LNCaP clone FGC (cell line): ENCODE measurements at regions not wholly inside any gene's neighbourhood (a gene's known extent, or its start where the extent isn't known, plus 50 kb on each side); places are given as distances from the start of the nearest gene placed in this dataset.

ENCODE experiments used
- DNase-seq: peaks from one replicate; pipeline ENCODE4 v3.0.0-alpha.2; 2011; ENCODE audit warnings: low read depth
- H3K4me3 ChIP-seq: 2 replicates; pipeline ENCODE4 v1.5.1; 2011; ENCODE audit warnings: mild to moderate bottlenecking, low read depth, low read length, control low read depth
- TF ChIP-seq, protein P1 (sequence below): IDR thresholded peaks from 2 replicates; pipeline ENCODE4 v1.5.1; 2012; ENCODE audit warnings: mild to moderate bottlenecking; ENCODE audit not compliant: control insufficient read depth, insufficient read depth; ENCODE audit errors: extremely low read depth

DNA sequence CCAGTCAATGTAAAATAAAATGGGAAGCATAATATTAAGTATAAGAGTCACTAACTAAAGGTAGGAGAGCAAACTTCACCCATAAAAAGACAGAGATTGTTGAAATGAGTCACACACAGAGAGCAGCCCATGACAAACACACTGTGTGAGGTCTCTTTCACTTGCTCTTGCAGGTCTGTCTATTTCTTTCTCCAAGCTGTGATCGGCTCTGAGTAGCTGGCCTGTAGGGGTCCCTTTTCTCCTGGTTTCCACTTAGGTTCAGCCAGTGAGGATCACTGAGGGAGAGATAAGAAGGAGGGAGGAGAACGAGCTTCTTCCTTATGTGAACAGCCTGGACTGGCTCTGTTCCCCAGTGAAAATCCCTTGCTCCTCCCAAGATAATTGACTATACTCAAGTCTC is 133.7 kb upstream of the HS3ST3A1 start:
- no peak for DNase-seq
- TF ChIP-seq, protein P1, sequence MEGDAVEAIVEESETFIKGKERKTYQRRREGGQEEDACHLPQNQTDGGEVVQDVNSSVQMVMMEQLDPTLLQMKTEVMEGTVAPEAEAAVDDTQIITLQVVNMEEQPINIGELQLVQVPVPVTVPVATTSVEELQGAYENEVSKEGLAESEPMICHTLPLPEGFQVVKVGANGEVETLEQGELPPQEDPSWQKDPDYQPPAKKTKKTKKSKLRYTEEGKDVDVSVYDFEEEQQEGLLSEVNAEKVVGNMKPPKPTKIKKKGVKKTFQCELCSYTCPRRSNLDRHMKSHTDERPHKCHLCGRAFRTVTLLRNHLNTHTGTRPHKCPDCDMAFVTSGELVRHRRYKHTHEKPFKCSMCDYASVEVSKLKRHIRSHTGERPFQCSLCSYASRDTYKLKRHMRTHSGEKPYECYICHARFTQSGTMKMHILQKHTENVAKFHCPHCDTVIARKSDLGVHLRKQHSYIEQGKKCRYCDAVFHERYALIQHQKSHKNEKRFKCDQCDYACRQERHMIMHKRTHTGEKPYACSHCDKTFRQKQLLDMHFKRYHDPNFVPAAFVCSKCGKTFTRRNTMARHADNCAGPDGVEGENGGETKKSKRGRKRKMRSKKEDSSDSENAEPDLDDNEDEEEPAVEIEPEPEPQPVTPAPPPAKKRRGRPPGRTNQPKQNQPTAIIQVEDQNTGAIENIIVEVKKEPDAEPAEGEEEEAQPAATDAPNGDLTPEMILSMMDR: no peak
- H3K4me3 ChIP-seq: no peak overlapping the region

DNA sequence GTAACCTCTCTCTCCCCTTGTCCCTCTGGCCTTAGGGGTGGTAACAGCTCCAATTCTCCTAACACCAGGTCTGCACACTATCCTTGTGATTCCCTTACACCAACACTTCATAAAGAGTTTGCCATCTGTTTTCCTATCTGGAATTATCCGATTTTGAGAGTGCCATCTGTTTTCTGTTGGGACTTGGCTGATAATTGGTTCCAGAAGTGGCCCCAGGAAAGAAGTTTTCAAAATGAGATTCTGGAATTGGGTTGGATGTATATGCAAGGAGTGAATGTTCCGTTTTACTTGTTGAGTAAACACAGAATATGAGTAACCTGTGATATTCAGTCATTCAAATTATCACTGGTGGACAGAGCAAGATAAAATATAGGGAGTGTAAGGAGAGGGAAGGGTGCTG is 134.1 kb upstream of the HS3ST3A1 start:
- TF ChIP-seq, protein P1: no peak
- no peak for DNase-seq
- no peak overlapping the region for H3K4me3 ChIP-seq

- TF ChIP-seq, protein P1: no peak
- no peak overlapping the region for H3K4me3 ChIP-seq
- no peak for DNase-seq
Observed at GRCh38 chr17:13736916-13737315, 135.2 kb upstream of the HS3ST3A1 start.

GRCh38 chr17:13740686-13741085 is 139.0 kb upstream of the HS3ST3A1 start:
- H3K4me3 ChIP-seq: no peak overlapping the region
- TF ChIP-seq, protein P1: no peak
- no peak for DNase-seq

- TF ChIP-seq, protein P1: no peak
- no peak for DNase-seq
- no peak overlapping the region for H3K4me3 ChIP-seq
Observed at GRCh38 chr17:13741744-13742143, 140.0 kb upstream of the HS3ST3A1 start.

DNA sequence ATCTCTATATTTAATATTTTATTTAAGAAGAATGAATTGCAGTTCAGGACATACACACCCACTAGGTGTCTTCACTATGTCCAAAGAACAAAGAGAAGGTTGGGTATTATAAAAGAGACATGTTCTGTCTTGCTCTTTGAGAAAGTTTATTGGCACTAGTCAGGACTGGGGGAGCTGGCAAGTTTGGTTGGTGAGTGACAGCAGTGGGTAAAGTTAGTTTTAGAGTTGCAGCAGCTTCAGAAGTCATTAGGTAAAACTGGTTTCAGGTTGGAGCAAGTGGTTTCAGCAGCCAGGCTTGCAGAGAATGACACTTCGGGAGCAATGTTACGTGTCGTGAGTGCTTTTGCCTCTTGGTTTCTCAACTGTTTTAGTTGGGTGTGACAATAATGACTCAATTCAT is 142.2 kb upstream of the HS3ST3A1 start:
- TF ChIP-seq, protein P1: no peak
- DNase-seq: no peak
- no peak overlapping the region for H3K4me3 ChIP-seq

DNA sequence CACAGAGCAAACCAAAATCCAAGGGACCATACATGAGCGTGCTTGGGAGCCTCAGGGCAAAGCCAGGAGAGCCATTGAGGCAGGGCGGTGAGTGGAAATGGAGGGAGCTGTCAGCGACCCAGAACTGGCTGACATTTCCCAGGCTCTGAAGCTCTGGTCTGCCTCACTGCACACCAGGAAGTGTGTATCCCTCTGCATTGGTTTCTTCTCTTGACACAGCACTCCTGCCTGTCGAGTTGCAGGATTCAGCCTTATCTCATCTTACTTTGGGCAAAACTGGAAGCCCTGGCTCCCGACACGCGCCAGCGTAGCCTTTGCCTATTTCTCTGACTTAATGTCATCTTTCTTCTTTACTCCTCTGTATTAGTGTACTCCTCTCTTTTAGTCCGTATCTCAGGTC is 144.7 kb upstream of the HS3ST3A1 start:
- no peak overlapping the region for H3K4me3 ChIP-seq
- TF ChIP-seq, protein P1: no peak
- DNase-seq: no peak
